KG1 (cell line): ENCODE measurements at regions not wholly inside any gene's neighbourhood (a gene's known extent, or its start where the extent isn't known, plus 50 kb on each side); places are given as distances from the start of the nearest gene placed in this dataset.
"Not testable (repeated sequence)": the region's sequence is repeated elsewhere in the genome, so short reads cannot be mapped to it uniquely, and the experiment has no call there.

Experiments used
- DNase-seq: peaks from one replicate; lab custom pipeline; 2025; lab: John Stamatoyannopoulos, UW

GRCh38 chr15:81939604-81940440 is 106.0 kb downstream of the MEX3B start:
- DNase-seq: peak; percentile 52

DNA sequence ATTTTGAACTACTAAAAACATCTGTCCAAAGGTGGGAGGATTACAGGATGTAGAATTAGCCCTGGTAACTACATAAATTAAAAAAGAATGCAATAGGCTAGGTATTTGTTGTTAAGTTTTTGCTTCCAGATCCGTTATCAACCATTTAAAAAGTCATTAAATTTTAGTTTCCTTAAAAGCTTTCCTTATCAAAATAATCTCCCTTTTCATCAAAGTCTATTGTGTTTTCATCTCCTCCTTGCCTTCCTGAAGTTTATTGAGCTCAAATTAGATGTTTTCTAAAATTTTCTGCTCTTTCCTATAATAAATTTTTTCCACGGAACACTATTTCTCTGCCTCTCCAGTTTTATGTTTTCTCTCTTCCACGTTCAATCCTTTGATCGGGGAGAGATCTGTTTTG is 108.6 kb downstream of the MEX3B start:
- no peak for DNase-seq

DNA sequence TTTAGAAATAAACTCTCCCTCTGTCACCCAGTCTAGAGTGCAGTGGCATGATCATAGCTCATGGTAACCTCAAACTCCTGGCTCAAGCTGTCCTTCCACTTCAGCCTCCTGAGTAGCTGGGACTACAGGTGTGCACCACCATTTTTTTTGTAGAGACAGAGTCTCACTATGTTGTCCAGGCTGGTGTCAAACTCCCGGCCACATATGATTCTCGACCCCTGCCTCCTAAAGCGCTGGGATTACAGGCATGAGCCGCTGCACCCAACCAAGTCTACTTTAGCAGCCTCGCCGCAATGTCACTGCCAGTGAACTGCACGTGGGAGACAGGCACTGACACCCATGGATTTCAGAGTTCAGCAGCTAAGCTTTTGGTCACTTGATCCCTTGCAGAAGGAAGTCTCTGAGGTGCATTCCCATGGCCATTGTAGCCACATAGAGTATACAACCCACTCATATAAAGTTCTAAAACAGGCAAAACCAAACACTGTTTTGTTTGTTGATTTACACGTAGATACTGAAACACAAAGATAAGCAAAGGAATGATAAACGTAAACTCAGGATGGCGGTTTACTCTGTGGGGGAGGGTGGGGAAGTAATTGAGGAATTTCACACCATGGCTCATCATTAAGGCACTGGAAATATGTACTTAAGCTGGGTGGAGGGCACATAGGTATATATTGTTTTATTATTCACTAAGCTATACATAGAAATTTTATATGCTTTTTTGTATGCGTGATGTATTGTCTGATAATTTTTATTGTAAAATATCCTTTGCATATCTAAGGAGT is 115.0 kb downstream of the MEX3B start:
- no peak for DNase-seq

GRCh38 chr15:81929557-81929956 is 116.3 kb downstream of the MEX3B start:
- DNase-seq: no peak

- no peak for DNase-seq
These were observed 118.8 kb downstream of the MEX3B start for GRCh38 chr15:81926981-81927380.

DNA sequence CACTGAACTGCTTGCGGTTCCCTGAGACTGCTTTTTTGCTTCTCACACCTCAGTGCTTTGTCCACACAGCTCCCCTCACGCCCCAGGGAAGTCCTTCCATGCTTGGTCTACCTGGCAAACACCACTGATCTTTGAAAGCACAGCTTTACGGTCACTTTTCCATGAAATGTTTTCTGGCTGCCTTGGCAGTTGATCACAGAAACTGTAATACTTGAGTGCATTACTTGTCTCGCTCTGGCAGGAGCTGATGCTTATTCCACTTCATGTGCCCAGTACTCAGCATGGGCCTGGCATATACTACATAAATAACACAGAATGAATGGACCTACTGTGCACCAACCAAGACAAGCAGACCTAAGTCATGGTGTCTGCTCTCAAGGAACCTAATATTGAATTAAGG is 121.1 kb downstream of the MEX3B start:
- no peak for DNase-seq

DNA sequence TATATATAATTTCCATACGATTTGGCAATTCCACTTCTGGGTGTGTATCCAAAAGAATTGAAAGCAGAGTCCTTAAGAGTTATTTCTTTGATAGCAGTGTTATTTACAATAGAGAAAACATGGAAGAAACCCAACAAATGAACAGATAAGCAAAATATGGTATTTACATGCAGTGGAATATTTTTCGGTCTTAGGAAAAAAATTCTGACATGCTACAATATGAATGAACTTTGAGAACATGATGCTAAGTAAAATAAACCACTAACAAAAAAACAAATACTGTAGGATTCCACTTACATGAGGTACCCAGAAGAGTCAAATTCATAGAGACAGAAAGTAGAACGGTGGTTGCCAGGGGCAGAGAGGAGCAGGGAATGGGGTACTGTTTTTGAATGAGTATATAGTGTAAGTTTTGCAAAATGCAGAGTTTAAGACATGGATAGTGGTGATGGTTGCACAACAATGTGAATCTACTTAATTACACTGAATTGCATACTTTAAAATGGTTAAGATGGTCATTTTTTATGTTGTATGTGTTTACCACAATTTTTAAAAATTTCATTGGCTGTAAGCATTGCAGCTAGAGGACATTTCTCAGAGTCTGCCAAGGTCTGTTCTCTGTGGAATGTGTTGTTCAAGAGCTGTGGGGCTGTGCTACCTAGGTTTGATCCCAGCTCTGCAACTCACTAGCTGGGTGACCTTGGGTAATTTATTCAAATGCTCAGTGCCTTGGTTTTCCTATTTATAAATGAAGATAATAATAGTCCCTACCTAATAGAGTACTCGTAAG is 122.1 kb downstream of the MEX3B start:
- no peak for DNase-seq

DNA sequence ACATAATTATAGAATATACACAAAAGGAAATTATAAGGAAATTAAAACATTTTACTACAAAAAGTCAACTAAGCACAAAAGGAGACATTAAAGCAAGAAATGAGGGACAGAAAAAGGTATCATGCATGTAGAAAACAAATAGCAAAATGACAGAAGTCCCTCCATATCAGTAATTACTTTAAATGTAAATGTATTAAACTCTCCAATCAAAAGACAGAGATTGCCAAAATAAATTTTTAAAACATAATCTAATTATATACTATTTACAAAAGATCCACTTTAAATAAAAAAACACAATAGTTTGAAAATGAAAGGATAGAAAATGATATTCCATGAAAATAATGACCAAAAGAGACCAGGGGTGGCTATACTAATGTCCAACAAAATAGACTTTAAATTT is 123.7 kb downstream of the MEX3B start:
- no peak for DNase-seq

DNA sequence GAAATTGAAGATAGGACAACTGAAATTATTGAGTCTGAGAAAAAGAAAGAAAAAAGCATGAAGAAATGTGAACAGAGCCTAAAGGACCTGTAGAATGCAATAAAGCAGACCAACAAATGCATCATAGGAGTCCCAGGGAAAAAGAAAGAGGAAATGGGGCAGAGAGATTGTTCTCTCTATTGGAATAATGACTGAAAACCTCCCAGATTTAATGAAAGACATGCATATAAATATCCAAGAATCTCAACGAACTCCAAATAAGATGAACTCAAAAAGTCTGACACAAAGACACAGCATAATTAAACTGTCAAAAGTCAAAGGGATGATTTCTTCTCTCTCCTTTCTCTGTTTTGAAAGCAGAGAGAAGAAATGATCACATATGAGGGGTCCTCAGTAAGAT is 124.7 kb downstream of the MEX3B start:
- no peak for DNase-seq

GRCh38 chr15:81918767-81919166 is 127.1 kb downstream of the MEX3B start:
- not testable (repeated sequence) for DNase-seq

DNA sequence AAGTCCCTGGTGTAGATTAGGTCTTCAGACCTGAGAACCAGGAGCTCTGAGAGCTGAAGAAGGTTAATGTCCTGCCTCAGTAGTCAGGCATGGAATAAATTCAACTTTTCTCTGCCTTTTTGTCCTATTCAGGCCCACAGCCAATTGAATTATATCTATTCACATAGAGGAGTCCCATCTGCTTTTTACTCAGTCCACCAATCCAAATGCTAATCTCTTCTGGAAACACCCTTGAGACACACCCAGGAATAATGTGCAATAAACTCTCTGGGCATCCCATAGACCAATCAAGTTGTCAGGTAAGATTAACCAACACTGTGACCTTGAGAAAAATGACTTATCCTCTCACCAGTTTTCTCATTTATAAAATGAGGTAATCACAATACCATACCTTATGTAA is 129.4 kb downstream of the MEX3B start:
- DNase-seq: no peak

DNA sequence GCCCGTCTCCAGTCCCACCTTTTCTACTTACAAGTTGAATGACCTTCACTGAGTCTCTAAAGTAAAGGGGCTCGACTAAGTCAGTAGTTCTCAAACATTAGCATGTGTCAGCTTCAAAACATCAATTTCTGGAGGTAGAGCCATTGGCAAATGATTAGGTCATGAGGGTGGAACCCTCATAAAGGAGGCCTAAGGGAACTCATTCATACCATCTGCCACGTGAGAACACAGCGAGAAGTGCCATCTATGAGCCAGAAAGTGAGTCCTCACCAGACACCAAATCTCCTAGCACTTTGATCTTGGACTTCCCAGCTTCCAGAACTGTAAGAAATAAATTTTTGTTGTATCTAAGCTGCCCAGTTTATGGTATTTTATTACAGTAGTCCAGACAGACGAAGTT is 129.8 kb downstream of the MEX3B start:
- no peak for DNase-seq

DNA sequence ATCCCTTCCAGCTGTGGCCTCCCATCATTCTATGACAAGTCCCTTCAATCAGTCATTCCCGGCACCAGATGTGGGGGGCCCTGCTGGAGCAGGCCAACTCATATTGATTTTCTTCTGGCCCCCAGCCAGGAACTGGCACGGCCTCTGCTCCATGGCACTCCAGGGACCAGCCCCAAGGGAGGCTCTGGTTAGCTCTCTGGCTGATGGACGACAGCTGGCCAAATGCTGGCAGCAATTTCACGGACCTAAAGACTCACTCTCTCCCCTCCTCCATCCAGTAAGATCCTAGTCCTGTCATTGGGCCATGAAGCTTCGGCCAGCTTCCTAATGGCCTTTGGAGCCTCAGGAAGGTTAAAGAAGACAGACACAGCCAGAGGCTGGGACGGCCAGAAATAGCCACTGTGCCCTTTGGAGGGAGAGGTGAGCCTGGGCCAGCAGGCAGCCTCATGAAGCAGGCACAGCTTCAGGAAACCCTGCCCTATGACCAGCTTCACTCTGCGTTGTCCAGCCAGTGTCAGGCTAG is 131.0 kb downstream of the MEX3B start:
- DNase-seq: no peak

DNA sequence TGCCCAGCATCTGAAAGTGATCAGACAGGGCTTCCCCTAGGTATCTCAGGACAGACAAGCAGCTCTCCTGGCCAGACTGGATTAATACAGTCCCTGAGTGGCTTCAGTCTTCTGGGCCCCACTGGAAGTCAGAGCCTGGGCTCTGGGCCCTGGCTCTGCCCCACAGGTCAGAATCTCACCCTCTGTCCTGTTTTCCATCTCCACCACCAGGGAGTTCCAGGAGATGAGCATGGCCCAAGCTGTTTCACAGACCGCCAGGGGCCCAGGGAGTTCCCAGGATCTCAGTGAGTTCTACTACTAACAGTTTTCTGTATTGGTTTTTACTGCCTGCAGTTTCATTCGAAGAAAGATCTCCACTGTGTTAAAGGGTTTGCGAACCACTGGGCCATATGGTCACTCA is 131.5 kb downstream of the MEX3B start:
- DNase-seq: no peak

- no peak for DNase-seq
These were observed 134.5 kb downstream of the MEX3B start for GRCh38 chr15:81911022-81911971.

GRCh38 chr15:81910355-81911021 is 135.3 kb downstream of the MEX3B start:
- DNase-seq: no peak

- no peak for DNase-seq
These were observed 136.8 kb downstream of the MEX3B start for GRCh38 chr15:81909011-81909358.

DNA sequence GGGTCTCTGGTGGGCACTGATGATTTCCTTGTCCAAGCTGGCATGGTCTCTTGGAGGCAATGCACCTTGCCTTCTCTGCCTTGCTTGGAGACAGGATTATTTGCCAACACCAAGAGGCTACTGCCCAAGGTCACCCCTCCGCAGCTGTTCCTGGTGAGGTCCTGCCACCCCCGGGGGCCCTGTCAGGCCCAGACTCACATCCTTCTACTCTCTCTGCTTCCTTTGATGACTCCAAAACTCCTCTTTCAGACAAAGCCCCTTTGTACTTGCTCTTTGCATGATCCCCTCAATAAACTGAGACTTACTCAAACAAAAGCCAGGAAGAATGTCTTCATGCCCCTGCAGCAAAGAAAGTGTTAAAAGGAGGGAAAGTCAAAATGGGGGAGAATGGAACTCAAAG is 137.7 kb downstream of the MEX3B start:
- DNase-seq: no peak

GRCh38 chr15:81907521-81907920 is 138.3 kb downstream of the MEX3B start:
- DNase-seq: no peak

DNA sequence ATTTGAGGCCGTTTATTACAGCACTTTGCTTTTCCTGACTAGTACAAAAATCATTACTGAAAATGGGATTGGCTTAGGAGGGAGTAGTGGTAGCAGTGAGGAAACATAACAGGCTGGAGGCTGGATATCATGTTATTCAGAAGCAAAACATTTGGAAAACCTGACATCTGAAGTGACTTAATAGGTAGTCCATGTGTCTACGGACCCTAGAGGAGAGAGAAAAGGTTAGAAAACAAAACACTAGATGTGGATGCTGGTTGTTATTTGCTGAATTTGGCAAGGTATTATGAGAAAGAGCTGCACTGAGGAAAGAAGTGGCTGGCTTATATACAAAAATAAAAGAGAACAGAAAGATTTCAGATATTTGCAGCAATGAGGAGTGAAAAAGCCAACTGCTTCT is 139.9 kb downstream of the MEX3B start:
- no peak for DNase-seq

DNA sequence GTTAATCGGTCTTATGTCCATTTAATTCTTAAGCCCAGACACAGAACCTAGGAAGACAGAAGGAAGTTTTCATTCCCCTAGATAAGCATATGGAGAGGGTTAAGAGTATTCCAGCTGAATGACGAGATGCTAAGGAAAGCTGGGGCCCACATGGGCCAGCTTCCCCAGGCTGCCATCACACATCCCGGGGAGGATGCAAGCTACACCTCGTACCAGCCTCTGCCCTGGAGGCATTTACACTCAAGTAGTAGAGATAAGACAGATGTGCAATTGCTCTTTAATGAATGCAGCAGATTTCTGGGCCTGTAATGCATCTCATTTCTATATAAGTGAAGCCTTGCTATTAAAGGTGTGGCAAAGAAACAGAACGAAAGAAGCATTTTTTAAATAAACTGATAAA is 144.5 kb downstream of the MEX3B start:
- no peak for DNase-seq
